SK-N-SH treated with all-trans-retinoic acid at 6 μM for 48 hours (cell line): ENCODE measurements at regions not wholly inside any gene's neighbourhood (a gene's known extent, or its start where the extent isn't known, plus 50 kb on each side); places are given as distances from the start of the nearest gene placed in this dataset.

ENCODE experiments used
- ATAC-seq: fragments of 200-7000 bp; cut with Tn5 transposase; 3 replicates; pipeline ENCODE4 v1.9.1; 2020; ENCODE audit warnings: mild to moderate bottlenecking, moderate library complexity
- ARNTL ChIP-seq: fragments of 450-650 bp; formaldehyde crosslinking; IDR thresholded peaks from 2 replicates; pipeline ENCODE4 v1.5.0; 2020; ENCODE audit warnings: low read depth, mild to moderate bottlenecking, moderate library complexity, borderline replicate concordance
- BACH2 ChIP-seq: fragments of 250-450 bp; sonication (Bioruptor Pico); IDR thresholded peaks from 2 replicates; pipeline ENCODE4 v1.9.0; 2021; ENCODE audit warnings: mild to moderate bottlenecking, borderline replicate concordance
- CSDC2 ChIP-seq: fragments of 250-450 bp; sonication (Bioruptor Pico); IDR thresholded peaks from 2 replicates; pipeline ENCODE4 v1.5.0; 2020; ENCODE audit warnings: mild to moderate bottlenecking, moderate library complexity
- ESRRG ChIP-seq: fragments of 250-450 bp; sonication (Bioruptor Pico); IDR thresholded peaks from 2 replicates; pipeline ENCODE4 v1.6.1; 2021; ENCODE audit warnings: mild to moderate bottlenecking
- GLIS3 ChIP-seq: fragments of 250-450 bp; sonication (Bioruptor Pico); IDR thresholded peaks from 2 replicates; pipeline ENCODE4 v1.5.0; 2020; ENCODE audit warnings: mild to moderate bottlenecking, moderate library complexity
- ISL1 ChIP-seq: fragments of 250-450 bp; sonication (Bioruptor Pico); IDR thresholded peaks from 2 replicates; pipeline ENCODE4 v2.1.2; 2022; ENCODE audit warnings: mild to moderate bottlenecking, moderate library complexity
- OSR1 ChIP-seq: fragments of 250-450 bp; sonication (Bioruptor Pico); IDR thresholded peaks from 2 replicates; pipeline ENCODE4 v1.8.0; 2022; ENCODE audit warnings: moderate library complexity, mild to moderate bottlenecking, inconsistent platforms
- PPARA ChIP-seq: fragments of 250-450 bp; sonication (Bioruptor Pico); IDR thresholded peaks from 2 replicates; pipeline ENCODE4 v1.5.0; 2020; ENCODE audit warnings: mild to moderate bottlenecking, borderline replicate concordance
- RARB ChIP-seq: fragments of 250-450 bp; sonication (Bioruptor Pico); IDR thresholded peaks from 2 replicates; pipeline ENCODE4 v1.8.0; 2021; ENCODE audit warnings: mild to moderate bottlenecking, moderate library complexity
- SNAI2 ChIP-seq: fragments of 250-450 bp; sonication (Bioruptor Pico); IDR thresholded peaks from 2 replicates; pipeline ENCODE4 v1.5.0; 2020; ENCODE audit warnings: mild to moderate bottlenecking, moderate library complexity
- TCF4 ChIP-seq: fragments of 250-450 bp; sonication (Bioruptor Pico); IDR thresholded peaks from 2 replicates; pipeline ENCODE4 v1.8.0; 2021; ENCODE audit warnings: mild to moderate bottlenecking, moderate library complexity, borderline replicate concordance
- TOX ChIP-seq: fragments of 250-450 bp; sonication (Bioruptor Pico); IDR thresholded peaks from 2 replicates; pipeline ENCODE4 v1.8.0; 2021; ENCODE audit warnings: mild to moderate bottlenecking, moderate library complexity, borderline replicate concordance
- ZC3H10 ChIP-seq: fragments of 250-450 bp; sonication (Bioruptor Pico); IDR thresholded peaks from 2 replicates; pipeline ENCODE4 v1.5.1; 2021; ENCODE audit warnings: mild to moderate bottlenecking, moderate library complexity
- ZFP3 ChIP-seq: fragments of 250-450 bp; sonication (Bioruptor Pico); IDR thresholded peaks from 2 replicates; pipeline ENCODE4 v1.5.0; 2020; ENCODE audit warnings: mild to moderate bottlenecking, moderate library complexity
- ZFP30 ChIP-seq: fragments of 450-650 bp; formaldehyde crosslinking; IDR thresholded peaks from 2 replicates; pipeline ENCODE4 v1.5.0; 2022; ENCODE audit warnings: mild to moderate bottlenecking, moderate library complexity
- ZNF565 ChIP-seq: fragments of 450-650 bp; formaldehyde crosslinking; conservative IDR thresholded peaks from 2 replicates; pipeline ENCODE4 v1.5.0; 2020; ENCODE audit warnings: low read depth, mild to moderate bottlenecking, moderate library complexity
- ZNF70 ChIP-seq: fragments of 450-650 bp; formaldehyde crosslinking; IDR thresholded peaks from 2 replicates; pipeline ENCODE4 v1.5.0; 2020; ENCODE audit warnings: mild to moderate bottlenecking, moderate library complexity
- ZNF8 ChIP-seq: fragments of 450-650 bp; formaldehyde crosslinking; IDR thresholded peaks from 2 replicates; pipeline ENCODE4 v1.5.0; 2020; ENCODE audit warnings: mild to moderate bottlenecking, moderate library complexity
- TF ChIP-seq, protein P1 (sequence below): fragments of 250-450 bp; sonication (Bioruptor Pico); IDR thresholded peaks from 2 replicates; pipeline ENCODE4 v1.5.1; 2021; ENCODE audit warnings: mild to moderate bottlenecking, moderate library complexity
- TF ChIP-seq, protein P2 (sequence below): fragments of 250-450 bp; sonication (Bioruptor Pico); IDR thresholded peaks from 2 replicates; pipeline ENCODE4 v1.5.0; 2020; ENCODE audit warnings: mild to moderate bottlenecking, moderate library complexity
- TF ChIP-seq, protein P3 (sequence below): fragments of 250-450 bp; sonication (Bioruptor Pico); IDR thresholded peaks from 2 replicates; pipeline ENCODE4 v1.8.0; 2020; ENCODE audit warnings: mild to moderate bottlenecking, moderate library complexity, borderline replicate concordance

DNA sequence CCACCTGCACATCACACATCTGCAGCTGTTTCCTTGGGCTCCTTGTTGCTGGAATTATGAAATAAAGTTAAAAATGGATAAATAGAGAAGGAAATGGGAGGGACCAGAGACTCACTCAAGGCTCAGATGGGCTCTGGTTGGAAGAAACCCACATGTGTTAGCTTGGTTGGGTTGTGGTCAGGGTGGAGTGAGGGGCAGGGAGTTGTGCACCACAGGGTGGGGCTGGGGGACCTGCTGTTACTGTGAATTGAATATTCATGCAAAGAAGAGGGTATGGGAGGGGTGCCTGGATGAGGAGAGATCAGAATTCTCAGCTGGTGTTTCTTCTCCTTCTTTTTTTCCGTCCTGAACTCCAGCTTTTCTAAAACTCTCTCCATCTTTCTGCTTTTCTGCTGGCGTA is 320.7 kb downstream of the MAP2K4 start:
- TF ChIP-seq ZFP30 (no peak), CSDC2 (CRISPR knock-in tag) (no peak), ZNF70 (CRISPR knock-in tag) (no peak), TOX (CRISPR knock-in tag) (no peak), TCF4 (CRISPR knock-in tag) (no peak), RARB (no peak), ESRRG (CRISPR knock-in tag) (no peak)
- no peak for ATAC-seq

DNA sequence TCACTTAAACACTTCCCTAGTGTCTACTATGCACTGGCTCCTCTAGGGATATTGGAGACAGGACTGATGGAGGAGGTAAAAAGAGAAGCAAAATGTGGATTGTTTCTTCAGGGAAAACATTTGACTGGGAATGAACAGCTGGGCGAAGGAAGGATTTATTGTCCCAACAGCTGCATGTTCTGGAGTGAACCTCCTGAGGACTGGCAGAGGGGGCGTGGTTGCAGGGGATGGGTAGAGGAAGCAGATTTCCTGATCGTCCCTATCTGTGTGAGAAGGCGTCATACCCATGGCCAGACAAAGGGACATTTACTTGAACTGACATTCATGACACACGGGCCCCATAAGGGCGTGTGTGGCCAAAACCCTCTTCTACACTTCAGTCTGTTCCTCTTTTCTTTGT is 321.5 kb downstream of the MAP2K4 start:
- TF ChIP-seq PPARA (CRISPR knock-in tag): no peak
- no peak for TF ChIP-seq SNAI2 (CRISPR knock-in tag)
- TF ChIP-seq, protein P1, sequence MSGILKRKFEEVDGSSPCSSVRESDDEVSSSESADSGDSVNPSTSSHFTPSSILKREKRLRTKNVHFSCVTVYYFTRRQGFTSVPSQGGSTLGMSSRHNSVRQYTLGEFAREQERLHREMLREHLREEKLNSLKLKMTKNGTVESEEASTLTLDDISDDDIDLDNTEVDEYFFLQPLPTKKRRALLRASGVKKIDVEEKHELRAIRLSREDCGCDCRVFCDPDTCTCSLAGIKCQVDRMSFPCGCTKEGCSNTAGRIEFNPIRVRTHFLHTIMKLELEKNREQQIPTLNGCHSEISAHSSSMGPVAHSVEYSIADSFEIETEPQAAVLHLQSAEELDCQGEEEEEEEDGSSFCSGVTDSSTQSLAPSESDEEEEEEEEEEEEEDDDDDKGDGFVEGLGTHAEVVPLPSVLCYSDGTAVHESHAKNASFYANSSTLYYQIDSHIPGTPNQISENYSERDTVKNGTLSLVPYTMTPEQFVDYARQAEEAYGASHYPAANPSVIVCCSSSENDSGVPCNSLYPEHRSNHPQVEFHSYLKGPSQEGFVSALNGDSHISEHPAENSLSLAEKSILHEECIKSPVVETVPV: no peak
- TF ChIP-seq RARB: no peak
- no peak for TF ChIP-seq ZNF565 (CRISPR knock-in tag)
- TF ChIP-seq GLIS3 (CRISPR knock-in tag): no peak
- TF ChIP-seq ARNTL (CRISPR knock-in tag): no peak
- TF ChIP-seq OSR1: no peak
- TF ChIP-seq ZFP3: no peak
- TF ChIP-seq, protein P2, sequence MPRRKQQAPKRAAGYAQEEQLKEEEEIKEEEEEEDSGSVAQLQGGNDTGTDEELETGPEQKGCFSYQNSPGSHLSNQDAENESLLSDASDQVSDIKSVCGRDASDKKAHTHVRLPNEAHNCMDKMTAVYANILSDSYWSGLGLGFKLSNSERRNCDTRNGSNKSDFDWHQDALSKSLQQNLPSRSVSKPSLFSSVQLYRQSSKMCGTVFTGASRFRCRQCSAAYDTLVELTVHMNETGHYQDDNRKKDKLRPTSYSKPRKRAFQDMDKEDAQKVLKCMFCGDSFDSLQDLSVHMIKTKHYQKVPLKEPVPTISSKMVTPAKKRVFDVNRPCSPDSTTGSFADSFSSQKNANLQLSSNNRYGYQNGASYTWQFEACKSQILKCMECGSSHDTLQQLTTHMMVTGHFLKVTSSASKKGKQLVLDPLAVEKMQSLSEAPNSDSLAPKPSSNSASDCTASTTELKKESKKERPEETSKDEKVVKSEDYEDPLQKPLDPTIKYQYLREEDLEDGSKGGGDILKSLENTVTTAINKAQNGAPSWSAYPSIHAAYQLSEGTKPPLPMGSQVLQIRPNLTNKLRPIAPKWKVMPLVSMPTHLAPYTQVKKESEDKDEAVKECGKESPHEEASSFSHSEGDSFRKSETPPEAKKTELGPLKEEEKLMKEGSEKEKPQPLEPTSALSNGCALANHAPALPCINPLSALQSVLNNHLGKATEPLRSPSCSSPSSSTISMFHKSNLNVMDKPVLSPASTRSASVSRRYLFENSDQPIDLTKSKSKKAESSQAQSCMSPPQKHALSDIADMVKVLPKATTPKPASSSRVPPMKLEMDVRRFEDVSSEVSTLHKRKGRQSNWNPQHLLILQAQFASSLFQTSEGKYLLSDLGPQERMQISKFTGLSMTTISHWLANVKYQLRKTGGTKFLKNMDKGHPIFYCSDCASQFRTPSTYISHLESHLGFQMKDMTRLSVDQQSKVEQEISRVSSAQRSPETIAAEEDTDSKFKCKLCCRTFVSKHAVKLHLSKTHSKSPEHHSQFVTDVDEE (CRISPR knock-in tag): no peak
- TF ChIP-seq BACH2 (CRISPR knock-in tag): no peak
- TF ChIP-seq ZFP30: no peak
- no peak for TF ChIP-seq ZNF70 (CRISPR knock-in tag)
- no peak for TF ChIP-seq ZNF8 (CRISPR knock-in tag)
- TF ChIP-seq, protein P3, sequence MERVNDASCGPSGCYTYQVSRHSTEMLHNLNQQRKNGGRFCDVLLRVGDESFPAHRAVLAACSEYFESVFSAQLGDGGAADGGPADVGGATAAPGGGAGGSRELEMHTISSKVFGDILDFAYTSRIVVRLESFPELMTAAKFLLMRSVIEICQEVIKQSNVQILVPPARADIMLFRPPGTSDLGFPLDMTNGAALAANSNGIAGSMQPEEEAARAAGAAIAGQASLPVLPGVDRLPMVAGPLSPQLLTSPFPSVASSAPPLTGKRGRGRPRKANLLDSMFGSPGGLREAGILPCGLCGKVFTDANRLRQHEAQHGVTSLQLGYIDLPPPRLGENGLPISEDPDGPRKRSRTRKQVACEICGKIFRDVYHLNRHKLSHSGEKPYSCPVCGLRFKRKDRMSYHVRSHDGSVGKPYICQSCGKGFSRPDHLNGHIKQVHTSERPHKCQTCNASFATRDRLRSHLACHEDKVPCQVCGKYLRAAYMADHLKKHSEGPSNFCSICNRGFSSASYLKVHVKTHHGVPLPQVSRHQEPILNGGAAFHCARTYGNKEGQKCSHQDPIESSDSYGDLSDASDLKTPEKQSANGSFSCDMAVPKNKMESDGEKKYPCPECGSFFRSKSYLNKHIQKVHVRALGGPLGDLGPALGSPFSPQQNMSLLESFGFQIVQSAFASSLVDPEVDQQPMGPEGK (CRISPR knock-in tag): no peak
- TF ChIP-seq ZC3H10 (CRISPR knock-in tag): no peak
- no peak for TF ChIP-seq ISL1 (CRISPR knock-in tag)
- no peak for TF ChIP-seq ESRRG (CRISPR knock-in tag)

DNA sequence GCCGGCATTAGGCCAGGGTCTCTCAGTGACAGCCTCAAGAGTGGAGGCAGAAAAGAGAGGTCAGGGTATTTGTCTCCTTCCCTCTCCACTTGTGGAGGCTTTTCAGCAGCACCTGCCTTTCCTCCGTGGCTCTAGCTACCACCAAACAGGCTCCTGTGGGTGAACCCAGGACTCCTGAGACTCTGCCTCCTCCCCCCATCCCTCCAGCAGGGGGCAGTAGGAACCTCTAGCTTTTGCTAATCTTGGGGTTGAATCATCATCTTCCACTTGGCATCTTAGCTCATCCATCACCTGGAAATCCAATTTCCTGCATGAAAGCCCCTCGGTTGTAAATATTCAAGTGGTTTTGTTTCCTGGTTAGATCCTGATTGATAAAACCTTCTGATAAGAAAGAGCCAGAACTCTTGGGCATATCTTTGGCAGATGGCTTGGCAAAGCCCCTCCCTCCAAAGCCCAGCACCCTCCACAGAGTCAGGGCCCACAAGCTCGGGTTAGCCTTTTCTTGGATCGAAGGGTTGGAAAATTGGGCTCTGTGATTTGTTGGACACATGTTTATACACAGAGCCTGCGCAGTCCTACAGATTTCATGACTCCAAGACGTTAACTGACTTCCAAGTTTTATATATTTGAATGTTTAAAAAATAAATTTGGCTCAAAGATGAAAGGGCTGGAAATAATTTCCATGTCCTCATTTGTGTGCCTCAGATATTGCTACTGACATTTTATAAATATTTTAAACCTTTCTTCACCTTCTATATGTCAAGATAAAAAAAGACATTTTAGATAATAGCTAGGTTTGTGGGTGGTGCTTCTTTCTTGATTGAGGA is 322.1 kb downstream of the MAP2K4 start:
- TF ChIP-seq ARNTL (CRISPR knock-in tag): no peak
- no peak for TF ChIP-seq SNAI2 (CRISPR knock-in tag)
- ATAC-seq: no peak

More for the DNA sequence above, 321.5 kb downstream of the MAP2K4 start:
- ATAC-seq: no peak

DNA sequence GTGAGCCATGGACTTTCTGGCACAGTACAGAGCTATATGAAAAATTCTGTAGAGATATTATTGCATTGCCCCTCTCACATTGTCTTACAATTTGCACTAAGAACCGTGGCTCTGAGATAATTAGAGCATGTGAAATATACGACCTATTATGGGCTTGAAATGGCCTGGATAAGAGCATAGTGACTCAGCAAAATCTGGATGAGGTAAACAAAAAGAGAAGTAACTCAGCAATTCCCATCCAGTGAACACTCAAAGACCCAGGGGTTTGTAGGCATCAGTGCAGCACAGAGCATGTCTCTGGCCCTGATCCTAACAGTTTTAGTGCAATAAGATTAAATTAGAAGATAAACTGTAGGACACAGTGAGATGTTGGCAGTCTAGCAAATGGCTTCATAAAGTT is 317.2 kb upstream of the MYOCD start:
- TF ChIP-seq ZC3H10 (CRISPR knock-in tag) (no peak), ZNF565 (CRISPR knock-in tag) (no peak), ESRRG (CRISPR knock-in tag) (no peak), BACH2 (CRISPR knock-in tag) (no peak), GLIS3 (CRISPR knock-in tag) (no peak)
- TF ChIP-seq, protein P1: no peak
- ATAC-seq: no peak
